ENCODE measurements at regions not wholly inside any gene's neighbourhood (a gene's known extent, or its start where the extent isn't known, plus 50 kb on each side); places are given as distances from the start of the nearest gene placed in this dataset.

- TF ChIP-seq CTCF (optimal IDR thresholded peaks at IDR 0.05 in 1 of 3, IDR thresholded peaks at IDR 0.05 in 1 of 3, conservative IDR thresholded peaks at IDR 0.05 in 1 of 3; ENCODE audit: extremely low read depth in 1 of 3, insufficient read depth in 2 of 3, low read length in 3 of 3): no peak
- TF ChIP-seq EZH2 (IDR thresholded peaks at IDR 0.05; ENCODE audit: low read length): no peak
Observed at GRCh38 chr11:93033093-93033492, 63.6 kb downstream of the MTNR1B start.
